Peyer's patch (tissue), 4 donors: ENCODE measurements at regions not wholly inside any gene's neighbourhood (a gene's known extent, or its start where the extent isn't known, plus 50 kb on each side); places are given as distances from the start of the nearest gene placed in this dataset.
A peak's percentile ranks its signal among the peaks of the same experiment; 100 is the strongest.

Source experiments
- DNase-seq, 3 donors: peaks; one replicate each; pipeline ENCODE4 v3.0.0-alpha.2; 2017 to 2019
- H3K27ac ChIP-seq, 4 donors: fragments of 200-600 bp; sonication (generic); one replicate each; pipeline ENCODE4 v1.5.1; 2016 to 2019
- H3K27me3 ChIP-seq, 2 donors: fragments of 200-600 bp; sonication (generic); one replicate each; pipeline ENCODE4 v1.5.1; 2019
- H3K36me3 ChIP-seq, 3 donors: fragments of 200-600 bp; sonication (generic); one replicate each; pipeline ENCODE4 v1.5.1; 2016 to 2019
- H3K4me1 ChIP-seq, 4 donors: fragments of 200-600 bp; sonication (generic); one replicate each; pipeline ENCODE4 v1.5.1; 2016 to 2019
- H3K4me3 ChIP-seq, 4 donors: fragments of 200-600 bp; sonication (generic); 1 replicate in 3 of 4; 2 replicates in 1 of 4; pipeline ENCODE4 v1.5.1; 2016 to 2019; ENCODE audit warnings: mild to moderate bottlenecking in 1 of 4
- H3K9me3 ChIP-seq, 4 donors: fragments of 200-600 bp; sonication (generic); one replicate each; pipeline ENCODE4 v1.5.1; 2016 to 2019; ENCODE audit warnings: mild to moderate bottlenecking in 1 of 4
- POLR2A ChIP-seq, 2 donors: fragments of 450-650 bp; IDR thresholded peaks; one replicate each; pipeline ENCODE4 v1.5.1; 2017; ENCODE audit warnings: antibody characterized with exemption in 2 of 2, mild to moderate bottlenecking in 2 of 2, moderate library complexity in 2 of 2
- TF ChIP-seq, protein P1 (sequence below), 6 experiments: fragments of 450-650 bp in 4 of 6; fragments of 200-600 bp in 2 of 6; sonication (generic) in 1 of 6; IDR thresholded peaks; one replicate each; pipeline ENCODE4 v1.5.1; 2017 to 2019; ENCODE audit warnings: antibody characterized with exemption in 6 of 6, mild to moderate bottlenecking in 3 of 6, moderate library complexity in 1 of 6

DNA sequence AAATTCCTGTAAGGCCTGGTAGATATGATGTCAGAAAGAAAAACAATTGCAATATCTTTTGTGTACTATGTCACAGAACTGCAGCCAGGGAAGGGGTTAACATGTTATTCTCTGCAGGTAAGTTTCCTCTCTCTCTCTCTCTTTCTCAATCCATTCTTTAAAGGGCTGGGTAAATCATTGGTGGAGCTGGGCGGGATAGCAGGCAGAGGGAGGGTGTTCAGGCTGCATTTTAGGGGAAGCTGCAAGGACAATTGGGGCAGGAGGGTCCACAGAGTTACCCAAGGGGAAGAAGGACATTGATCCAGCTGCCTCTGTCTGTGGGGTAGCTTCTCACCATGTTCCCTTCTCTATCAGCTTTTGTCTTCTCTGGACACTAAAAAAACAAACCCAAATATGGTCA, 153.9 kb upstream of the BMPER start:
- Histone ChIP-seq H3K9me3 (no peaks in the 10 kb centered on the region), H3K4me1 (no peaks in the 10 kb centered on the region), H3K27ac (no peak overlapping the region), H3K27me3 (no peaks in the 10 kb centered on the region), H3K36me3 (no peaks in the 10 kb centered on the region), H3K4me3 (no peak overlapping the region)
- TF ChIP-seq, protein P1, sequence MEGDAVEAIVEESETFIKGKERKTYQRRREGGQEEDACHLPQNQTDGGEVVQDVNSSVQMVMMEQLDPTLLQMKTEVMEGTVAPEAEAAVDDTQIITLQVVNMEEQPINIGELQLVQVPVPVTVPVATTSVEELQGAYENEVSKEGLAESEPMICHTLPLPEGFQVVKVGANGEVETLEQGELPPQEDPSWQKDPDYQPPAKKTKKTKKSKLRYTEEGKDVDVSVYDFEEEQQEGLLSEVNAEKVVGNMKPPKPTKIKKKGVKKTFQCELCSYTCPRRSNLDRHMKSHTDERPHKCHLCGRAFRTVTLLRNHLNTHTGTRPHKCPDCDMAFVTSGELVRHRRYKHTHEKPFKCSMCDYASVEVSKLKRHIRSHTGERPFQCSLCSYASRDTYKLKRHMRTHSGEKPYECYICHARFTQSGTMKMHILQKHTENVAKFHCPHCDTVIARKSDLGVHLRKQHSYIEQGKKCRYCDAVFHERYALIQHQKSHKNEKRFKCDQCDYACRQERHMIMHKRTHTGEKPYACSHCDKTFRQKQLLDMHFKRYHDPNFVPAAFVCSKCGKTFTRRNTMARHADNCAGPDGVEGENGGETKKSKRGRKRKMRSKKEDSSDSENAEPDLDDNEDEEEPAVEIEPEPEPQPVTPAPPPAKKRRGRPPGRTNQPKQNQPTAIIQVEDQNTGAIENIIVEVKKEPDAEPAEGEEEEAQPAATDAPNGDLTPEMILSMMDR (IDR thresholded peaks at IDR 0.05) = no peak
- TF ChIP-seq POLR2A (IDR thresholded peaks at IDR 0.05) = no peak
- DNase-seq = no peak

DNA sequence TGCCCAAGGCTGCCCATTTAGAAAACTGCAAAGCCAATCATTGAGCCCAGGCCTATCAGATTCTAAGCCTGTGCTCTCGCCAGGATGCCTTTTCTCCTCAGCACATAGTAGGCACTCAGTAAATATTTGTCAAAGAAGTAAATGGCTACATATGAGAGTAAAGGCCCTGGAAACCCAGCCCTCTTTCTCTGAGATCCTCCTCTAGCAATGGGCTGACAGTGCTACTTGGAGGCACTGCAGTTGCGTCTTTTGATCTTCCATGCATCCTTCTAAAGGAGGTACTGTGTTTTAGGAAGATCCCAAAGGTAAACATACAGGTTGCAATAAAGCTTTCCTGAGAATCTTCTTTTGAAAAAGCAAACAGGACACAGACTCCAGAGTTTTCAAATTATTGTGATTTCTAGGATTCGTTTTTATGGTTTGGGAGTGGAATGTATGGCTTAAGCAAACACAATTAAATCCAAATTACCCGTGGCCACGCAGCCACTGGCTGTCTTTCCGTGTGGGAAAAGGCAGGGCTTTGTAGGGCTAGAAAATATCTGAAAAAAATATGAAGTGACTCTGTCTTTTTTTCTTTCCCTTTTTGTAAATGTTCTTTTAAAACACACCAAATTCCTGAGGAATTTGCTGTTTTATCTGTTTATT, 151.3 kb upstream of the BMPER start:
- Histone ChIP-seq H3K36me3 (no peaks in the 10 kb centered on the region), H3K27ac (no peak overlapping the region), H3K4me3 (no peak overlapping the region), H3K4me1 (no peaks in the 10 kb centered on the region), H3K9me3 (no peaks in the 10 kb centered on the region), H3K27me3 (no peaks in the 10 kb centered on the region)
- no peak for DNase-seq
- TF ChIP-seq, protein P1 (IDR thresholded peaks at IDR 0.05) = no peak
- TF ChIP-seq POLR2A (IDR thresholded peaks at IDR 0.05) = no peak

DNA sequence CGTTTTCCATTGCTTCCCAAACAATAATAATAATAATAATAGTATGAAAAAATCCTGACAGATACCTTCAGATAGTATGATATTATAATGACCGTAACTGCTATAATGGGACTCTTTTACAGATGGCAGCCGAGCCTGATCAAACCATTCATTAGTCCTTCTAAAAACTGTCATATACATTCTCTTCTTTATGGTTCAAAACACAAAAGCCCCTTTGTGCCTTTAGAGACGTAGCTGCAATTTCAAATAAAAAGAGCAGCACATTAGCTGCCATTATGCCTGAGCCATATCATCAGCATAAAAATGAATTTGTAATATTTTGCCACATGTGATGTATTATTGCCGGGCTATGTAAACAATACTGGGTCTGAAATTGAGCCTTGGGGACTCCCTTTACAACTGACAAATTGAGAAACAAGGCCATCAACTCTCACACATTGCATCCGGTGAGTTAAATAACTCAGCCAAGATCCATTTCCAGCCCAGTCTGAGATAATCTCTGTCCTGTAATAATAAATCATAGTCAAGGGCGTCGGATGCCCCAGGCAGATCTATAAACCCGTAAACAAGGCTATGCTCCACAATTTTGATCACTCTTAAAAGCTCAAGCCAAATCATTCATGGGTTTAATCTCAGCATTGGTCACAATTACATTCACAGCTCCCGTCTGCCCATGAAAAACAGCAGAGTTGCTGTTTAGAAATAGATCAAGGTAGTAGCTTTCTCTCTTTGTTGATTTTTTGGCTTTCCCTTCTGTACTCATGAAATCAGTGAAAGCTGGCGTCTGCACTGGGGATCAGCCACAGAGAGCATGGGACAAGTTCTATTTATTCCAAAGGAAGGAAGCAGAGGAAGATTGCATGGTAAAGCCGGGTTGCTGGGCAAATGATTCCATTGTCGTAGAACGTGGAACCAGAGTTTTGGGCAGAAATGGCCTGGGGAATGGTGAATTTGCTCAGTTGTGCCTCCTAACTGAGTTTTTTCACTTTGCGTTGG, 150.1 kb upstream of the BMPER start:
- H3K27me3 ChIP-seq = no peaks in the 10 kb centered on the region
- H3K4me3 ChIP-seq = no peak overlapping the region
- no peak overlapping the region for H3K27ac ChIP-seq
- H3K4me1 ChIP-seq = no peaks in the 10 kb centered on the region
- DNase-seq = no peak
- TF ChIP-seq POLR2A (IDR thresholded peaks at IDR 0.05) = no peak
- TF ChIP-seq, protein P1 (IDR thresholded peaks at IDR 0.05) = no peak
- H3K9me3 ChIP-seq = no peaks in the 10 kb centered on the region
- no peaks in the 10 kb centered on the region for H3K36me3 ChIP-seq

DNA sequence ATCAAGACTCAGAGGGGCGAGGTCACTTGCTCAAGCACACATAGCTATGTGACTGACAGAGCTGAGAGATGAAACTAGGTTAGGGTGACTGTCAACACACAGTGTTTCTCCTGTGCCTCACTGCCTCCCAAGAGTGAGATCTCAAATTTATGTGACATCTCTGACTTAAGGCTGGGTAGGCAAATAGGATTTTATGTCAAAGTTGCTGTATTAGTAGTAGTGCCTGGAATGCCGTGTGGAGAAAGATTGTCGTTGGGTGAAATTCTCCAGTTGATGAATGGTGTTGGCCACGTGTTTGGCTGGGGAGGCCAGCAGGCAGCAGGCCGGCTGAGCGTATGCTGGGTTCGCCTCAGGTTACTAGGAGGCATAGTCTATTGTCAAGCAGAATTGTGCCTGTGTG, 148.3 kb upstream of the BMPER start:
- H3K27ac ChIP-seq = no peak overlapping the region
- no peaks in the 10 kb centered on the region for H3K27me3 ChIP-seq
- no peak overlapping the region for H3K4me3 ChIP-seq
- no peak for DNase-seq
- H3K36me3 ChIP-seq = no peaks in the 10 kb centered on the region
- H3K4me1 ChIP-seq = no peaks in the 10 kb centered on the region
- TF ChIP-seq, protein P1 (IDR thresholded peaks at IDR 0.05) = no peak
- TF ChIP-seq POLR2A (IDR thresholded peaks at IDR 0.05) = no peak
- no peaks in the 10 kb centered on the region for H3K9me3 ChIP-seq

DNA sequence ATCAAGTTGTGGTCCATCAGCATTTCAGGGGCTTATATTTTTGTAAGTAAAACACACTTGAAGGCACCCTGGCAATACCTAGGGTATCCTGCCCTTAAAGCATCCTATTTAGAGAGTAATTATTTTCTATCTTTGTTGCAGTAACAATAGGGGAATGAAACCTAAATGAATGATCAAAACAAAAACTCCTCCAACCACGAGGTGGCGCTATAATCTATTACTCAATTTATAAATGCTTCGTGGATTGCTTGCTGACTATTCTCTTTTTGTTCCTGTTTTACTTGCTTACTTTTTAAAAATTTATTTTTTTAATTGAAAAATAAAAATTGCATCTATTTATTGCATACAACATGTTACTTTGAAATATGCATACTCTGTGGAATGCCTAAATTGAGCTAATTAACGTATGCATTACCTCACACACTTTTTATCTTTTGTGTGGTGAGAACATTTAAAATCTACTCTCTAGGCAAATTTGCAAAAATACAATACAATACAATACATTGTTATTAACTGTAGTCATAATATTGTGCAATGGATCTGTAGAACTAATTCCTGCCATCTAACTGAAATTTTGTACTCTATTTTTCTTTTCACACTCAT, 147.7 kb upstream of the BMPER start:
- Histone ChIP-seq H3K9me3 (no peaks in the 10 kb centered on the region), H3K36me3 (no peaks in the 10 kb centered on the region), H3K27me3 (no peaks in the 10 kb centered on the region), H3K27ac (no peak overlapping the region), H3K4me1 (no peaks in the 10 kb centered on the region), H3K4me3 (no peak overlapping the region)
- TF ChIP-seq POLR2A (IDR thresholded peaks at IDR 0.05) = no peak
- TF ChIP-seq, protein P1 (IDR thresholded peaks at IDR 0.05) = peak in 5 of 6 experiments; percentile 42 to 63 (median 46)
- DNase-seq = peak in 1 of 3 donors; percentile 22
